ENCODE measurements at regions not wholly inside any gene's neighbourhood (a gene's known extent, or its start where the extent isn't known, plus 50 kb on each side); places are given as distances from the start of the nearest gene placed in this dataset.

GRCh38 chr6:170176898-170177771, 113.7 kb downstream of the DLL1 start:
- no peak for DNase-seq

GRCh38 chr6:170176136-170176897, 114.6 kb downstream of the DLL1 start:
- no peak for DNase-seq

- DNase-seq: no peak
These were observed 115.2 kb downstream of the DLL1 start for GRCh38 chr6:170175644-170176135.

GRCh38 chr6:170174771-170175643, 115.9 kb downstream of the DLL1 start:
- DNase-seq: no peak

GRCh38 chr6:170174124-170174770, 116.6 kb downstream of the DLL1 start:
- no peak for DNase-seq

GRCh38 chr6:170173335-170173881, 117.5 kb downstream of the DLL1 start:
- DNase-seq: no peak

GRCh38 chr6:170172825-170173256, 118.0 kb downstream of the DLL1 start:
- DNase-seq: no peak

- no peak for DNase-seq
These were observed 118.5 kb downstream of the DLL1 start for GRCh38 chr6:170172392-170172791.

GRCh38 chr6:170167657-170168159, 123.2 kb downstream of the DLL1 start:
- no peak for DNase-seq

GRCh38 chr6:170166511-170167122, 124.3 kb downstream of the DLL1 start:
- DNase-seq: no peak

GRCh38 chr6:170165471-170166117, 125.3 kb downstream of the DLL1 start:
- no peak for DNase-seq

GRCh38 chr6:170165085-170165470, 125.8 kb downstream of the DLL1 start:
- no peak for DNase-seq

GRCh38 chr6:170164271-170164900, 126.5 kb downstream of the DLL1 start:
- no peak for DNase-seq

- DNase-seq: no peak
These were observed 127.3 kb downstream of the DLL1 start for GRCh38 chr6:170163405-170164170.

- no peak for DNase-seq
These were observed 128.0 kb downstream of the DLL1 start for GRCh38 chr6:170162775-170163404.

- no peak for DNase-seq
These were observed 128.7 kb downstream of the DLL1 start for GRCh38 chr6:170162011-170162774.

GRCh38 chr6:170160628-170161611, 130.0 kb downstream of the DLL1 start:
- DNase-seq: no peak

Measured in CD4-positive, alpha-beta T cell treated with Interleukin-17A for 1 hour (primary cell).